ENCODE measurements at regions not wholly inside any gene's neighbourhood (a gene's known extent, or its start where the extent isn't known, plus 50 kb on each side); places are given as distances from the start of the nearest gene placed in this dataset.

DNA sequence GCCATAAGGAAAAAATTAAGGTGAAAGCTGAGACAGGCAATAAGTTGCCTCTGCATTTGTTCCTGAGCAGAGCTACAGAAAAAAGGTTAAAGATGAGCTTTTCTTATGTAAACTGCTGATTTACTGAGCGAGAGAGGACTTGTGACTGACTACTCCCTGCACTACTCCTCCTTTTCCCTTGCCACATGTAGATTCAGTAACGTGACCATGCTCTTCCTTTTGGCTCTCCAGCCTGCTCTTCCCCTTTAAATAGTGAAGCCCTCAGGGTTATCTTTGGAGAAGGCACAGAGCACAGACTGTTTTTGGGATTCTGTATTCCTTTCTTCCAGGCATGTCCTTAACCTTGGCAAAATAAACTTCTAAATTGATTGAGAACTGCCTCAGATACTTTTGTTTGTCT is 630.2 kb downstream of the UQCRFS1 start:
- TF ChIP-seq, protein P1, sequence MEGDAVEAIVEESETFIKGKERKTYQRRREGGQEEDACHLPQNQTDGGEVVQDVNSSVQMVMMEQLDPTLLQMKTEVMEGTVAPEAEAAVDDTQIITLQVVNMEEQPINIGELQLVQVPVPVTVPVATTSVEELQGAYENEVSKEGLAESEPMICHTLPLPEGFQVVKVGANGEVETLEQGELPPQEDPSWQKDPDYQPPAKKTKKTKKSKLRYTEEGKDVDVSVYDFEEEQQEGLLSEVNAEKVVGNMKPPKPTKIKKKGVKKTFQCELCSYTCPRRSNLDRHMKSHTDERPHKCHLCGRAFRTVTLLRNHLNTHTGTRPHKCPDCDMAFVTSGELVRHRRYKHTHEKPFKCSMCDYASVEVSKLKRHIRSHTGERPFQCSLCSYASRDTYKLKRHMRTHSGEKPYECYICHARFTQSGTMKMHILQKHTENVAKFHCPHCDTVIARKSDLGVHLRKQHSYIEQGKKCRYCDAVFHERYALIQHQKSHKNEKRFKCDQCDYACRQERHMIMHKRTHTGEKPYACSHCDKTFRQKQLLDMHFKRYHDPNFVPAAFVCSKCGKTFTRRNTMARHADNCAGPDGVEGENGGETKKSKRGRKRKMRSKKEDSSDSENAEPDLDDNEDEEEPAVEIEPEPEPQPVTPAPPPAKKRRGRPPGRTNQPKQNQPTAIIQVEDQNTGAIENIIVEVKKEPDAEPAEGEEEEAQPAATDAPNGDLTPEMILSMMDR (IDR thresholded peaks at IDR 0.05) = no peak
- no peak for TF ChIP-seq POLR2A (IDR thresholded peaks at IDR 0.05)
